Activated naive CD4-positive, alpha-beta T cell (primary cell): ENCODE measurements at regions not wholly inside any gene's neighbourhood (a gene's known extent, or its start where the extent isn't known, plus 50 kb on each side); places are given as distances from the start of the nearest gene placed in this dataset.
"Not testable (repeated sequence)": the region's sequence is repeated elsewhere in the genome, so short reads cannot be mapped to it uniquely, and the experiment has no call there.

ENCODE experiments used
- DNase-seq, 4 experiments: peaks; one replicate each; lab custom pipeline; 2025; lab: John Stamatoyannopoulos, UW

- DNase-seq = no peak
These were observed 87.9 kb upstream of the RPL38 start for GRCh38 chr17:74115586-74115985.

- no peak for DNase-seq
These were observed 87.3 kb upstream of the RPL38 start for GRCh38 chr17:74116087-74116717.

- no peak for DNase-seq
These were observed 86.3 kb upstream of the RPL38 start for GRCh38 chr17:74117087-74117698.

- no peak for DNase-seq
These were observed 85.5 kb upstream of the RPL38 start for GRCh38 chr17:74117999-74118421.

GRCh38 chr17:74118504-74118903, 85.0 kb upstream of the RPL38 start:
- no peak for DNase-seq

GRCh38 chr17:74119049-74119580, 84.4 kb upstream of the RPL38 start:
- no peak for DNase-seq

- no peak for DNase-seq
These were observed 83.5 kb upstream of the RPL38 start for GRCh38 chr17:74119965-74120364.

GRCh38 chr17:74123350-74123749, 80.1 kb upstream of the RPL38 start:
- no peak for DNase-seq

GRCh38 chr17:74123866-74124444, 79.5 kb upstream of the RPL38 start:
- no peak for DNase-seq

GRCh38 chr17:74125156-74125555, 78.3 kb upstream of the RPL38 start:
- DNase-seq = no peak

GRCh38 chr17:74126179-74126900, 77.1 kb upstream of the RPL38 start:
- no peak for DNase-seq

- DNase-seq = no peak
These were observed 76.5 kb upstream of the RPL38 start for GRCh38 chr17:74126959-74127358.

GRCh38 chr17:74128456-74129211, 74.8 kb upstream of the RPL38 start:
- no peak for DNase-seq

GRCh38 chr17:74129800-74130199, 73.7 kb upstream of the RPL38 start:
- DNase-seq = not testable (repeated sequence)

- DNase-seq = no peak
These were observed 73.2 kb upstream of the RPL38 start for GRCh38 chr17:74130276-74130675.

- DNase-seq = no peak
These were observed 72.6 kb upstream of the RPL38 start for GRCh38 chr17:74130841-74131240.

GRCh38 chr17:74132354-74132753, 71.1 kb upstream of the RPL38 start:
- no peak for DNase-seq

GRCh38 chr17:74133740-74134139, 69.7 kb upstream of the RPL38 start:
- no peak for DNase-seq

GRCh38 chr17:74134234-74134633, 69.2 kb upstream of the RPL38 start:
- not testable (repeated sequence) for DNase-seq

GRCh38 chr17:74134991-74135390, 68.5 kb upstream of the RPL38 start:
- DNase-seq = no peak

GRCh38 chr17:74135391-74136167, 67.9 kb upstream of the RPL38 start:
- no peak for DNase-seq
